H1 (cell line): ENCODE measurements at regions not wholly inside any gene's neighbourhood (a gene's known extent, or its start where the extent isn't known, plus 50 kb on each side); places are given as distances from the start of the nearest gene placed in this dataset.

Experiments
- CTCF ChIA-PET: fragments of 300-600 bp; sonication (Branson Sonifier 250); formaldehyde crosslinking; loops from one replicate; lab custom pipeline; 2021; ENCODE audit not compliant: partially characterized antibody; lab: Charles Lee
- POLR2A ChIA-PET: fragments of 300-600 bp; sonication (Branson Sonifier 250); formaldehyde crosslinking; loops from one replicate; lab custom pipeline; 2021; ENCODE audit warnings: inconsistent platforms; ENCODE audit not compliant: partially characterized antibody; lab: Charles Lee
- DNase-seq, 2 experiments: peaks; one replicate each; pipeline versions ENCODE4 v3.0.0 to v3.0.0-alpha.2; 2010 to 2022; ENCODE audit warnings: low spot score in 2 of 2, low read depth in 1 of 2, mixed read lengths in 1 of 2
- FAIRE-seq: peaks from 2 replicates; lab custom pipeline; 2011; peaks lifted over from hg19 to GRCh38; lab: Jason Lieb, UNC
- H2AFZ ChIP-seq: 2 replicates; pipeline ENCODE4 v1.8.1; 2012; ENCODE audit warnings: low read length, inconsistent platforms
- H2AK5ac ChIP-seq: 2 replicates; pipeline ENCODE4 v1.6.1; 2013; ENCODE audit warnings: low read depth, low read length
- H2BK120ac ChIP-seq: replicated peaks from 2 replicates; pipeline ENCODE3; 2013; ENCODE audit warnings: low read depth, low read length, inconsistent platforms
- H2BK12ac ChIP-seq: 2 replicates; pipeline ENCODE4 v1.6.1; 2013; ENCODE audit warnings: low read depth, low read length
- H2BK15ac ChIP-seq: 2 replicates; pipeline ENCODE4 v1.6.1; 2013; ENCODE audit warnings: low read length
- H2BK20ac ChIP-seq: 2 replicates; pipeline ENCODE4 v1.6.1; 2013; ENCODE audit warnings: low read length
- H2BK5ac ChIP-seq: 2 replicates; pipeline ENCODE4 v1.6.1; 2013; ENCODE audit warnings: low read depth, low read length
- H3K14ac ChIP-seq: 2 replicates; pipeline ENCODE4 v1.6.1; 2013; ENCODE audit warnings: inconsistent platforms; ENCODE audit not compliant: insufficient read length
- H3K18ac ChIP-seq: 2 replicates; pipeline ENCODE4 v1.6.1; 2013; ENCODE audit warnings: low read length; ENCODE audit errors: extremely low read depth
- H3K23ac ChIP-seq: 2 replicates; pipeline ENCODE4 v1.6.1; 2013; ENCODE audit warnings: inconsistent platforms; ENCODE audit not compliant: insufficient read length
- H3K23me2 ChIP-seq: 2 replicates; pipeline ENCODE4 v1.6.1; 2013; ENCODE audit warnings: low read depth, low read length
- H3K27ac ChIP-seq: 2 replicates; pipeline ENCODE4 v1.6.1; 2011; ENCODE audit warnings: low read depth, low read length, inconsistent platforms
- H3K27me3 ChIP-seq, 4 experiments: replicated peaks in 1 of 4; 1 replicate in 1 of 4; 2 replicates in 3 of 4; pipeline versions ENCODE4 v1.6.1 to v1.8.1; 2011 to 2013; ENCODE audit warnings: low read length in 3 of 4, mild to moderate bottlenecking in 3 of 4, inconsistent platforms in 2 of 4, mixed read lengths in 2 of 4, moderate library complexity in 1 of 4; ENCODE audit not compliant: control insufficient read depth in 3 of 4, insufficient read depth in 3 of 4; ENCODE audit errors: extremely low read depth in 1 of 4
- H3K36me3 ChIP-seq, 4 experiments: 2 replicates each; pipeline versions ENCODE4 v1.6.1 to v1.8.1; 2011 to 2013; ENCODE audit warnings: mild to moderate bottlenecking in 4 of 4, low read length in 3 of 4, moderate library complexity in 2 of 4, control low read depth in 1 of 4, inconsistent platforms in 1 of 4; ENCODE audit not compliant: insufficient read depth in 4 of 4, control insufficient read depth in 2 of 4
- H3K4ac ChIP-seq: replicated peaks from 2 replicates; pipeline ENCODE3; 2013; ENCODE audit warnings: low read length, low read depth, mixed read lengths, inconsistent platforms; ENCODE audit not compliant: insufficient read length
- H3K4me1 ChIP-seq, 4 experiments: replicated peaks in 1 of 4; 1 replicate in 1 of 4; 2 replicates in 3 of 4; pipeline versions ENCODE4 v1.6.1 to v1.8.1; 2011 to 2013; ENCODE audit warnings: low read length in 3 of 4, inconsistent platforms in 2 of 4, mixed read lengths in 1 of 4; ENCODE audit not compliant: insufficient read depth in 4 of 4, control insufficient read depth in 3 of 4
- H3K4me2 ChIP-seq, 2 experiments: 2 replicates each; pipeline versions ENCODE4 v1.6.1 to v1.8.1; 2011 to 2013; ENCODE audit warnings: low read depth in 2 of 2, low read length in 2 of 2, control low read depth in 1 of 2, inconsistent platforms in 1 of 2, mild to moderate bottlenecking in 1 of 2; ENCODE audit not compliant: insufficient read depth in 1 of 2
- H3K4me3 ChIP-seq, 4 experiments: fragments of 200-600, 300-600 bp in 1 of 4; sonication (generic), shearing (Covaris generic), sonication (Bioruptor Twin) in 1 of 4; 2 replicates each; pipeline versions ENCODE4 v1.5.1 to v1.8.1; 2011 to 2016; ENCODE audit warnings: low read length in 4 of 4, low read depth in 3 of 4, control low read depth in 2 of 4, inconsistent platforms in 2 of 4, mild to moderate bottlenecking in 2 of 4, mixed read lengths in 1 of 4, moderate library complexity in 1 of 4; ENCODE audit not compliant: insufficient read depth in 2 of 4; ENCODE audit errors: extremely low read depth in 1 of 4
- H3K56ac ChIP-seq: replicated peaks from 2 replicates; pipeline ENCODE3; 2013; ENCODE audit warnings: low read depth, mild to moderate bottlenecking, mixed read lengths, low read length, inconsistent platforms; ENCODE audit not compliant: insufficient read length
- H3K79me1 ChIP-seq: 2 replicates; pipeline ENCODE4 v1.6.1; 2013; ENCODE audit warnings: low read depth, low read length, control low read depth
- H3K79me2 ChIP-seq, 2 experiments: 2 replicates each; pipeline versions ENCODE4 v1.6.1 to v1.8.1; 2012 to 2013; ENCODE audit warnings: low read length in 2 of 2, mild to moderate bottlenecking in 2 of 2, inconsistent platforms in 1 of 2; ENCODE audit not compliant: insufficient read depth in 2 of 2, control insufficient read depth in 1 of 2
- H3K9ac ChIP-seq, 4 experiments: replicated peaks in 1 of 4; 1 replicate in 1 of 4; 2 replicates in 3 of 4; pipeline versions ENCODE4 v1.6.1 to v1.8.1; 2011 to 2013; ENCODE audit warnings: low read depth in 3 of 4, low read length in 3 of 4, control low read depth in 2 of 4, mild to moderate bottlenecking in 2 of 4, moderate library complexity in 2 of 4, inconsistent platforms in 1 of 4; ENCODE audit errors: extremely low read depth in 1 of 4
- H3K9me3 ChIP-seq, 2 experiments: 2 replicates each; pipeline versions ENCODE4 v1.6.1 to v1.8.1; 2012 to 2013; ENCODE audit warnings: mild to moderate bottlenecking in 2 of 2, moderate library complexity in 2 of 2, control low read depth in 1 of 2, inconsistent platforms in 1 of 2, low read depth in 1 of 2, low read length in 1 of 2, mixed read lengths in 1 of 2; ENCODE audit not compliant: insufficient read depth in 2 of 2
- H4K20me1 ChIP-seq, 2 experiments: replicated peaks in 1 of 2; 2 replicates each; pipeline versions ENCODE3 to v1.8.1; 2011 to 2013; ENCODE audit warnings: inconsistent platforms in 2 of 2, low read length in 2 of 2, mild to moderate bottlenecking in 1 of 2; ENCODE audit not compliant: insufficient read depth in 2 of 2, control insufficient read depth in 1 of 2
- H4K5ac ChIP-seq: 2 replicates; pipeline ENCODE4 v1.6.1; 2013; ENCODE audit warnings: low read length, low read depth, mixed read lengths, inconsistent platforms; ENCODE audit not compliant: insufficient read length
- H4K8ac ChIP-seq: 2 replicates; pipeline ENCODE4 v1.8.0; 2013; ENCODE audit warnings: mild to moderate bottlenecking, moderate library complexity, low read length, inconsistent platforms; ENCODE audit not compliant: insufficient read depth; ENCODE audit errors: extremely low read depth
- H4K91ac ChIP-seq: replicated peaks from 2 replicates; pipeline ENCODE3; 2013; ENCODE audit warnings: low read length, mixed read lengths, inconsistent platforms; ENCODE audit not compliant: insufficient read length
- ASH2L ChIP-seq: fragments of 200-600, 300-600 bp; sonication (generic); IDR thresholded peaks from one replicate; pipeline ENCODE4 v1.7.1; 2017; ENCODE audit warnings: low read length
- BRCA1 ChIP-seq: IDR thresholded peaks from 2 replicates; pipeline ENCODE4 v1.6.1; 2012; ENCODE audit warnings: low read depth, low read length, improper control_type of control experiment
- YY1 ChIP-seq: IDR thresholded peaks from 2 replicates; pipeline ENCODE4 v1.6.1; 2011; ENCODE audit warnings: low read depth, mild to moderate bottlenecking, low read length
- WGBS, 2 experiments: shearing (Covaris generic) in 1 of 2; methylation state at CpG; one replicate each; pipeline versions ENCODE4 v1.1.6 to v1.1.7; 2013 to 2015; ENCODE audit warnings: low lambda C conversion rate in 2 of 2, mixed read lengths in 2 of 2, inconsistent platforms in 1 of 2, low coverage in 1 of 2, missing lambda C conversion rate in 1 of 2; ENCODE audit not compliant: insufficient replicate concordance in 2 of 2, insufficient coverage in 1 of 2, insufficient read length in 1 of 2; ENCODE audit errors: extremely low coverage in 1 of 2, missing lambda C conversion rate in 1 of 2; 5-methylcytosine and 5-hydroxymethylcytosine counted together

GRCh38 chrX:26597981-26598380 lies 382.0 kb downstream of the MAGEB5 start:
- no peak overlapping the region for H3K14ac ChIP-seq
- TF ChIP-seq YY1, result no peak
- TF ChIP-seq ASH2L, result no peak
- TF ChIP-seq BRCA1, result no peak
- H4K91ac ChIP-seq, result no peak overlapping the region
- no peak overlapping the region for H3K4me2 ChIP-seq
- H3K79me1 ChIP-seq, result no peaks in the 10 kb centered on the region
- no peak overlapping the region for H2BK5ac ChIP-seq
- no peaks in the 10 kb centered on the region for H3K79me2 ChIP-seq
- ChIA-PET POLR2A (no interaction called here), CTCF (no interaction called here)
- no peaks in the 10 kb centered on the region for H3K23me2 ChIP-seq
- no peak overlapping the region for H2BK120ac ChIP-seq
- 89% methylated on average over 1 of the region's 2 CpGs; no CpG with 5 or more reads in 1 of the 2 experiments for WGBS, 2 experiments
- no peak overlapping the region for H2BK12ac ChIP-seq
- no peak overlapping the region for H3K4me3 ChIP-seq
- H4K8ac ChIP-seq, result no peak overlapping the region
- H3K9ac ChIP-seq, result no peak overlapping the region
- H3K56ac ChIP-seq, result no peak overlapping the region
- H2BK20ac ChIP-seq, result no peak overlapping the region
- H3K4ac ChIP-seq, result no peak overlapping the region
- H3K9me3 ChIP-seq, result no peaks in the 10 kb centered on the region
- DNase-seq (no peak), FAIRE-seq (no peak)
- H2AK5ac ChIP-seq, result no peak overlapping the region
- no peak overlapping the region for H3K27ac ChIP-seq
- H2BK15ac ChIP-seq, result no peak overlapping the region
- no peak overlapping the region for H3K23ac ChIP-seq
- no peaks in the 10 kb centered on the region for H4K20me1 ChIP-seq
- H4K5ac ChIP-seq, result no peak overlapping the region
- H3K27me3 ChIP-seq, result no peaks in the 10 kb centered on the region
- no peaks in the 10 kb centered on the region for H3K36me3 ChIP-seq
- no peak overlapping the region for H3K18ac ChIP-seq
- H2AFZ ChIP-seq, result no peak overlapping the region
- H3K4me1 ChIP-seq, result no peaks in the 10 kb centered on the region
